ENCODE measurements at regions not wholly inside any gene's neighbourhood (a gene's known extent, or its start where the extent isn't known, plus 50 kb on each side); places are given as distances from the start of the nearest gene placed in this dataset.

DNA sequence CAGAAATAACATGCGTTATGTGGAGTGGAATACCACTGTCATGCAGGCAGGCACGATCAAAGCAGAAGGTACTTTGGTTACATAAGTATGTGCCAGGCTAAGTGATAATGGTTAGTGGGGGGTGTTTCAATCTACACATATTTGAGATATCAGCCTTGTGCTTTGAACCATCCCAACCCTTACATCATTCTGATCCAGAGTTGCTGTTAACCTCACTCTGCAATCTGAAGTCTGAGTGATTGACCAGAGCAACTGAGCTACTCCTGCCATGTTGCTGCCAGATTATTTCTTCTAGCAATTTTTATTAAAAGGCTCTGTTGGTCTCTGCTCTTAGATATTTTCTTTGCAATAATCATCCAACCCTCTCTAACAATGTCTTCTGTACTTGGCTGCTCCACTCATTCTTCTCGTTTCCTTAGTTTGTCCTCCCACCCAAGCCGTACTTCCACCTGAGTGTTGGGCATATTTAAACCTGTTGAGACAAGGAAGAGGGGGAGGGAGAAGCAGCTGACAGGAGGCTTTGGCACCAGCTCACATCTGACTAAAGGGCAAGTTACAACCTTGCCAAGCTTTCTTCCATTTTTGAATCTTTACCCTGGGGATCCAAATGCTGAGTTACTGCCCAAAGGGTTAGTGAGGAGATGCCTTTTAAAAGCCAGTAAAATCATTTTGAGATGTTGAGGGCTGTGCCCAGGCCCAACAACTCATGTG is 114.1 kb upstream of the SESN3 start:
- no peak for DNase-seq

- no peak for DNase-seq
Observed at GRCh38 chr11:95341221-95341620, 110.2 kb upstream of the SESN3 start.

DNA sequence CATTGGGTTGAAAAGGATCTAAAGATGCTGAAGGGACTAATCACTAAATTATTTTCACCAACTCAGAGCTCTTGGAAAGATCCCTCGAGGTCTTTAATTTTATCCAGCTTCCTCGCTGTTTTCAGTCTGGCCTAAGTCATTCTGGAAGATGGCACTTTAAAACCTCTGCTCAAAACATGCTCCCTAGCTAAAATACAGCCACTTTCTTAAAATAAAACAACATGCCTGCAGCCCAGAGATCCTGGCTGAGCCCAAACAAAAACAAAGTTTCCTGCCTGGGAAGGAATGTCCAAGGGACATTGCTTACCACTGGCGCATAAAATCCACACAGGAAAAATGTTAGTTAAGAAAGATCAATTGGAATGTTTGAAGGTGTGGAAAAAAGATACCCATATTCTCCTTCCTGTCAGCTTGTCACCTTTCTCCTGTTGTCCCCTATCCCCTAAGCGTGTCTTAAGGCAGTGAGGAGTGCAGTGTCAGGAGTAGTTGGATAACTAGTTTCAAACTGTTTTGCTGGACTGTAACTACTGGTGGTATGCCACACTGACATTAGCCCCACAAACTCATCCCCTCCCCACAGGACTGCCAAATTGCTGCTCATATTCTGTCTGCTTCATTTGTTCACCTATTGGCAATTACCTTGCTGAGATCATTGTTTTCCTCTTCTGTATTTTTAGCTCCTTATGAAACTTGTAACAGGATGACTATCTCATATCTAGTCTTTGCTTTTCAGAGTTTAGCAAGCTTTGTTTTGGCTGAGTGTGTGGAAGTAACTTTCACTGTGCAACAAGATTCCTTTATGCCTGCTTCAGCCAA is 108.3 kb upstream of the SESN3 start:
- DNase-seq, result no peak

- no peak for DNase-seq
Observed at GRCh38 chr11:95338430-95338991, 107.5 kb upstream of the SESN3 start.

GRCh38 chr11:95337972-95338429 is 107.0 kb upstream of the SESN3 start:
- DNase-seq, result no peak

DNA sequence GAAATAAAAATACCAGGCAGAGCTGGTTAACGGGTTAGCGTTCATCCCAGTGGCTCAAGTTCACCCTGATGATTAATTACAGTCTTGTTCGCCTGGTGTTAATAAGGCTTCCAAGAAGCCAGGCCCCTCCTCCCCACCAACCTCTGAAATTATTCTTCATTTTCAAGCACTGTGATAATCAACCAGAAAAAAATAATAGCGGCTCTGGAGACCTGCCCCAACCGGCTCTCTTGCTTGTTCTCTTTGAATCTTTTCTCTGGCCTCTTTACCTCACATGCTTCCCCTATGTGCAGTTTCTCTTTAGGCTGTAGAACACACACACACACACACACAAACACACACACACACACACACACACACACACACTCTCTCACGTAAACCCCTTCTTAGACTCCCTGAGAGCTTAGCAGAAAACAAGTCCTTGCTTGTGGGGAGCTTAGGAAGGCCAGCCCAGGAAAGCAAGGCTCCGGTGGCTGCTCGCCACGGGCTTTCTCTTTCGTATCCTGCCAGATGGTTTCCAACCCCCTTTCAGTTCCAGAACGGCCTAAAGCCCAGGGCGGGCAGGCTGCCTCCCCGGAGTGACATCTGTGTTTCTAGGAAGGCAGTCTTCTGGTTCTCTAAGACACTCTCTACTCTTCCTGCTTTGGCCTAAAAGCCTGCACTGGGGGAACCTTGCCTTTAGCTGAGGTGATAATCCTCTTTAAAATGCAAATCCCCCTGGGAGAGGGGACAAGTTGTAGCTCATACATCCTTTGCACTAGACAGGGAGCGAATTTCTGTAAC is 106.4 kb upstream of the SESN3 start:
- peak in 1 of 2 donors; percentile 18 for DNase-seq

- DNase-seq, result peak; percentile 15 to 31
Observed at GRCh38 chr11:95335989-95336388, 105.0 kb upstream of the SESN3 start.

GRCh38 chr11:95331161-95331560 is 100.2 kb upstream of the SESN3 start:
- no peak for DNase-seq

DNA sequence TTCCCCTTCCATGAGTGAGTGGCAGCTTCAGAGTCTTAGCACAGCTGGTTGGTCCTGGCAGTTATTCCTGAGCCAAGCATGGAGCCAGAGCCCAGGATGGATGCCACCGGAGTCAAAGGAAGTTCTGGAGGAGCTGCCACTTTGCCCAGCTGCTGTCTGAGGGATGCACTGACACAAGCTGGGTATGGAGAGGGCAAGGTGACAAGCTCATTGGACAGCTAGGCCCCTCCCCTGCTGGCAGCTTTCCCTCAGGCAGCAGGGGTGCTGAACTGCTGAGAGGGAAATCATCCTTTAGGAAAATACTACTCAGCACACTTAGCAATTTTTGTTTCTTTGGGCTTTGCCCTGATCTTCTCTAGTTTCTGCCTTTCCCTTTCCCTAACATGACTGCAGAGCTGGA is 99.3 kb upstream of the SESN3 start:
- no peak for DNase-seq

DNA sequence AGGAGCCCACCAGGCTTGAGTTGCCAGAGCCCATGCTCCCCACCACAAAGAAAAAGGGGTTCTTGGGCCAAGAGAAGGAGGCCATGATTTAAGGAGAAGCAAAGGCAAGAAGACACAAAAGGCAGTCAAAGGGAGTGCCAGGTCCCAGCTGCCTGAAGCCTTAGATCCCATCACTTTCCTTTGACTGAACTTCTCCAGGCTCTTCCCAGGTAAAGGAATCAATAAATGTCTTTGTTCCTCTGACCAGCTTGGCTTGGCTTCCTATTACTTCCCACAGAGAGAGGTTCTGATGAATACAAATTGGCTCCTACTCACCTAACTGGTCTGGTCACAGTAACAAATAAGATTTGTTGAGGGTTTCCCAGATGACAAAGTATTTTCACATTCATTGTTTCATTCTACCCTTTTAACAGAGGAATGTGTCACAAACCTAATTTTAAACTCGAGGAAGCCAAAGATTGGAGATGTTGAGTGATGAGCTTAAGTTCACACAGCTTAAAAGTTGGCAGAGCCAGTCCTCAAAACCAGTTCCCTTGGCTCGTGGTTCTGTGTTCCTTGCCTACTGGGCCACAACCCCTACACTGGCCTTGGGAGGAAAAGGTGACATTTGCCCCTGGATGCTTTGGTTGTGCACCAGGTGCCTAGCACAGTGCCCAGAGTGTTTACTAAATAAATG is 96.4 kb upstream of the SESN3 start:
- DNase-seq, result no peak

- no peak for DNase-seq
Observed at GRCh38 chr11:95325777-95326258, 94.8 kb upstream of the SESN3 start.

- no peak for DNase-seq
Observed at GRCh38 chr11:95324826-95325225, 93.8 kb upstream of the SESN3 start.

DNA sequence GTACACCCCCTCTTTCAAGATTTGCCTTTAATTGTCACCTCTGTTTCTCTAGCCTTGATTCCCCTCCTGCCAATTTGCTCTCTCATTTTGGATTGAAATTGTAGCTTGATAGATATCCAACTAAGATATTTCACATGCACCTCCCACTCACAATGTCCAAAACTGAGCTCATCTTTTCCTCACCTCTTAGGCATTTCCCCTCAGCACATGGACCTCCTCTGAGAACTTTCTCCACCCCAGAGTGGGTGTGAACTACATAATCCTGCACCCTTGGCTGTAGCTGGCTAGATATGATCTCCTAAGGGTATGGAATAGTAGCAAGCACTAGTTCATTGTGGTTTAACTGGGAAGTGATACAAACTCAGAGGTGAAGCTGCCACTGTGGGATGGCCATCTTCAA is 91.5 kb upstream of the SESN3 start:
- DNase-seq, result peak in 1 of 2 donors; percentile 21

- DNase-seq, result peak in 1 of 2 donors; percentile 16
Observed at GRCh38 chr11:95318498-95318897, 87.5 kb upstream of the SESN3 start.

GRCh38 chr11:95308512-95309035 is 77.6 kb upstream of the SESN3 start:
- no peak for DNase-seq

DNA sequence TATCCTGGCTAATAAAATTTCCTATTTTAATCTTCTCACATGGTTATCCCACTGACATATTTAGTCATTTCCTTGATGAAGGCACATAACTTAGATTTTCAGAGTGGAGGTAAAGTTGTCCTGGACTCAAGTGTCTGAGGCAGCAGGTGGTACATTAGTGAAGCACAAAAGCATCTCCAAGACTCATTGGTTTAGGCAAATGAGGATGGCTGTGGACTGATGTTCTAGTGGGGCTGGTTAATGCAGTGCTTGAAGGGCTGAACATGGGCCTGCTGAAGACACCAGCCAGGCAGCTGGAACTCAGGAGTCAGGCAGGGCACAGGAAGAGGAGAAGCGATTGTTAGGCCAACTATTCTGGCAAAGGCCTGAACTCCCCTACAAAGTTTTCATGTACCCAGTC is 76.3 kb upstream of the SESN3 start:
- DNase-seq, result no peak

DNA sequence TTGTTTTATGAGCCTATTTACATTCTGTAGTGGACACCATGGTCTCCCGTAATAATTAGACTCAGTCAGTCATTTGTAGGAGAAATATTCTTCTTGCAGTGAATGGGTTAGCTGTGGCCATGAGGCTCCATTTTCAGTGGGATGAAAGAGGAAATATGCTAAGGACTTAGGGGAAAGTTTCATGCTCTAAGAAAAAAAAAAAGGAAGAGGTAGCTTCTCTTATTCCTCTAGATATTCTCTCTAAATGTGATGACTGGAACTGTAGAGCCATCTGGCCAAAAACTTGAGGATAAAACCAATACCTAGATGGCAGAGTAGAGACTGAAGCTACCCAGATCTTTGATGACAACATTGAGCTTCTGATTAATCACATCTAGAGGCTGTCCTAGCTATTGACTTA is 75.8 kb upstream of the SESN3 start:
- peak; percentile 53 to 62 for DNase-seq

- DNase-seq, result no peak
Observed at GRCh38 chr11:95306123-95306522, 75.1 kb upstream of the SESN3 start.

- DNase-seq, result no peak
Observed at GRCh38 chr11:95305705-95306104, 74.7 kb upstream of the SESN3 start.

DNA sequence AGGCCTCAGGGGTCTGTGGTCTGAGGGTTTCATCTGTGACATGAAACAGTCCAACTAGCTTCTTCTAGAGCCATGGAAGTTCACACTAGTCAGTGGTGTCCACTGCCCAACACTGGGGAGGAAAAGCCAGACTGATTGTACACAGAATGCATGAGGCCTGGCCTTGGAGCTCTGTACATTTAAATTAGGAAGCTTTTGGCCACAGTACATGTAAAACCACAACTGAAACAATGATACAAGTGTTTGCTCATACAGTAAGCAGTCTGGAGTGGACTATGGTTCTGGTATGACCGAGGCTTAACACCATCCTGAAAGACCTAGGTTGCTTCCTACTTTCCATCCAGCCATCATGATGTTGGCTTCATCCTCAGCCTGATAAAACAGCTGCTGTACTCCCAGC is 73.8 kb upstream of the SESN3 start:
- DNase-seq, result no peak

- DNase-seq, result no peak
Observed at GRCh38 chr11:95302211-95302610, 71.2 kb upstream of the SESN3 start.

GRCh38 chr11:95301474-95301873 is 70.5 kb upstream of the SESN3 start:
- no peak for DNase-seq
